IMR-90 (cell line): ENCODE measurements at regions not wholly inside any gene's neighbourhood (a gene's known extent, or its start where the extent isn't known, plus 50 kb on each side); places are given as distances from the start of the nearest gene placed in this dataset.

Experiments
- ATAC-seq: fragments of 200-7000 bp; cut with Tn5 transposase; 2 replicates; pipeline ENCODE4 v1.9.1; 2020; ENCODE audit warnings: low read depth, mild to moderate bottlenecking, moderate library complexity
- BruUV-seq: library from RNA; stranded (reverse); fragments of 400-500 nt; replicated peaks from 2 replicates; lab custom pipeline; 2021; lab: Mats Ljungman, UMichigan
- CTCF ChIA-PET: fragments of 300-600 bp; formaldehyde crosslinking; extraction: SDS; loops from one replicate; lab custom pipeline; 2021; ENCODE audit warnings: antibody characterized with exemption; lab: Yijun Ruan, JAX
- POLR2A ChIA-PET: fragments of 300-600 bp; sonication (Branson Sonifier 250); formaldehyde crosslinking; loops from one replicate; lab custom pipeline; 2022; ENCODE audit warnings: antibody characterized with exemption; ENCODE audit not compliant: unreplicated experiment; lab: Charles Lee
- DNase-seq: peaks from one replicate; pipeline ENCODE4 v3.0.0; 2013
- H2AFZ ChIP-seq: replicated peaks from 2 replicates; pipeline ENCODE3; 2013; ENCODE audit warnings: low read length, mild to moderate bottlenecking; ENCODE audit not compliant: poor library complexity
- H2AK5ac ChIP-seq: 2 replicates; pipeline ENCODE4 v1.6.1; 2013; ENCODE audit warnings: low read depth, low read length, inconsistent platforms
- H2AK9ac ChIP-seq: replicated peaks from 2 replicates; pipeline ENCODE3; 2013; ENCODE audit warnings: mild to moderate bottlenecking, low read depth, low read length, moderate library complexity; ENCODE audit not compliant: poor library complexity
- H2BK120ac ChIP-seq: 2 replicates; pipeline ENCODE4 v1.6.1; 2013; ENCODE audit warnings: low read depth, low read length, inconsistent platforms
- H2BK15ac ChIP-seq: 3 replicates; pipeline ENCODE4 v1.6.1; 2013; ENCODE audit warnings: low read depth, low read length, inconsistent platforms
- H2BK20ac ChIP-seq: 2 replicates; pipeline ENCODE4 v1.6.1; 2013; ENCODE audit warnings: low read depth, mild to moderate bottlenecking, inconsistent platforms, low read length, moderate library complexity
- H2BK5ac ChIP-seq: 2 replicates; pipeline ENCODE4 v1.6.1; 2013; ENCODE audit warnings: mild to moderate bottlenecking, low read depth, low read length, inconsistent platforms; ENCODE audit not compliant: poor library complexity, severe bottlenecking
- H3K14ac ChIP-seq: replicated peaks from 2 replicates; pipeline ENCODE4 v1.6.1; 2013; ENCODE audit warnings: low read depth, low read length, inconsistent platforms
- H3K18ac ChIP-seq: 2 replicates; pipeline ENCODE4 v1.6.1; 2013; ENCODE audit warnings: low read depth, low read length, control low read depth
- H3K23ac ChIP-seq: 2 replicates; pipeline ENCODE4 v1.6.1; 2013; ENCODE audit warnings: low read depth, low read length, inconsistent platforms
- H3K27ac ChIP-seq: 2 replicates; pipeline ENCODE4 v1.5.1; 2013; ENCODE audit warnings: mild to moderate bottlenecking, control low read depth, low read length; ENCODE audit not compliant: insufficient read depth
- H3K27me3 ChIP-seq: 2 replicates; pipeline ENCODE4 v1.6.1; 2013; ENCODE audit warnings: low read length; ENCODE audit not compliant: control insufficient read depth, insufficient read depth
- H3K36me3 ChIP-seq: 2 replicates; pipeline ENCODE4 v1.6.1; 2013; ENCODE audit warnings: low read length, mixed read lengths; ENCODE audit not compliant: control insufficient read depth, insufficient read depth
- H3K4ac ChIP-seq: 2 replicates; pipeline ENCODE4 v1.6.1; 2013; ENCODE audit warnings: low read depth, low read length, inconsistent platforms
- H3K4me1 ChIP-seq: 2 replicates; pipeline ENCODE4 v1.6.1; 2013; ENCODE audit warnings: low read length, mixed read lengths; ENCODE audit not compliant: control insufficient read depth, insufficient read depth
- H3K4me2 ChIP-seq: 2 replicates; pipeline ENCODE4 v1.6.1; 2013; ENCODE audit warnings: low read depth, mild to moderate bottlenecking, control low read depth, low read length, moderate library complexity
- H3K4me3 ChIP-seq: 2 replicates; pipeline ENCODE4 v1.5.1; 2013; ENCODE audit warnings: low read depth, mild to moderate bottlenecking, control low read depth, low read length, moderate library complexity; ENCODE audit not compliant: insufficient read depth
- H3K56ac ChIP-seq: 2 replicates; pipeline ENCODE4 v1.6.1; 2013; ENCODE audit warnings: low read length, inconsistent platforms; ENCODE audit not compliant: insufficient read depth; ENCODE audit errors: extremely low read depth
- H3K79me1 ChIP-seq, 2 experiments: 2 replicates each; pipeline ENCODE4 v1.6.1; 2013; ENCODE audit warnings: low read length in 2 of 2, inconsistent platforms in 1 of 2, low read depth in 1 of 2
- H3K9ac ChIP-seq: 2 replicates; pipeline ENCODE4 v1.6.1; 2013; ENCODE audit warnings: low read depth, low read length, control low read depth
- H3K9me1 ChIP-seq: 2 replicates; pipeline ENCODE4 v1.6.1; 2013; ENCODE audit warnings: low read length, inconsistent platforms; ENCODE audit not compliant: insufficient read depth
- H3K9me3 ChIP-seq: 2 replicates; pipeline ENCODE4 v1.6.1; 2013; ENCODE audit warnings: low read length; ENCODE audit not compliant: control insufficient read depth, insufficient read depth
- H4K20me1 ChIP-seq: 2 replicates; pipeline ENCODE4 v1.6.1; 2013; ENCODE audit warnings: low read length, inconsistent platforms; ENCODE audit not compliant: insufficient read depth
- H4K5ac ChIP-seq: 2 replicates; pipeline ENCODE4 v1.6.1; 2013; ENCODE audit warnings: mild to moderate bottlenecking, low read depth, low read length, control low read depth
- H4K8ac ChIP-seq, 2 experiments: 2 replicates each; pipeline ENCODE4 v1.6.1; 2013; ENCODE audit warnings: low read depth in 2 of 2, low read length in 2 of 2, control low read depth in 1 of 2, inconsistent platforms in 1 of 2
- H4K91ac ChIP-seq: 2 replicates; pipeline ENCODE4 v1.6.1; 2013; ENCODE audit warnings: low read depth, low read length, inconsistent platforms; ENCODE audit not compliant: insufficient read depth
- BHLHE40 ChIP-seq: fragments of 150-350 bp; IDR thresholded peaks from 2 replicates; pipeline ENCODE4 v1.6.1; 2016; ENCODE audit warnings: mild to moderate bottlenecking, low read depth, low read length
- CEBPB ChIP-seq: IDR thresholded peaks from 2 replicates; pipeline ENCODE4 v1.6.1; 2012; ENCODE audit warnings: low read depth, low read length, improper control_type of control experiment
- CHD1 ChIP-seq: IDR thresholded peaks from 2 replicates; pipeline ENCODE4 v1.6.1; 2012; ENCODE audit warnings: low read depth, low read length, improper control_type of control experiment
- ELK1 ChIP-seq: fragments of 150-350 bp; IDR thresholded peaks from 2 replicates; pipeline ENCODE4 v1.6.1; 2016; ENCODE audit warnings: low read depth, mild to moderate bottlenecking, low read length, moderate library complexity, borderline replicate concordance
- FOS ChIP-seq: fragments of 150-350 bp; IDR thresholded peaks from 2 replicates; pipeline ENCODE4 v1.6.1; 2016; ENCODE audit warnings: low read depth, low read length
- MAFK ChIP-seq: IDR thresholded peaks from 2 replicates; pipeline ENCODE4 v1.6.1; 2012; ENCODE audit warnings: low read depth, low read length, improper control_type of control experiment
- MAZ ChIP-seq: IDR thresholded peaks from 2 replicates; pipeline ENCODE4 v1.6.1; 2012; ENCODE audit warnings: low read depth, mild to moderate bottlenecking, low read length, improper control_type of control experiment, moderate library complexity, borderline replicate concordance
- MXI1 ChIP-seq: IDR thresholded peaks from 2 replicates; pipeline ENCODE4 v1.6.1; 2012; ENCODE audit warnings: low read depth, mild to moderate bottlenecking, low read length, moderate library complexity, borderline replicate concordance
- NFE2L2 ChIP-seq: fragments of 150-350 bp; IDR thresholded peaks from 2 replicates; pipeline ENCODE4 v1.6.1; 2016; ENCODE audit warnings: low read depth, mild to moderate bottlenecking, low read length
- POLR2A ChIP-seq: IDR thresholded peaks from 2 replicates; pipeline ENCODE4 v1.6.1; 2012; ENCODE audit warnings: mild to moderate bottlenecking, low read depth, low read length
- RAD21 ChIP-seq: IDR thresholded peaks from 2 replicates; pipeline ENCODE4 v1.6.1; 2012; ENCODE audit warnings: low read length, improper control_type of control experiment
- RCOR1 ChIP-seq: IDR thresholded peaks from 2 replicates; pipeline ENCODE4 v1.6.1; 2012; ENCODE audit warnings: mild to moderate bottlenecking, low read length, improper control_type of control experiment; ENCODE audit not compliant: insufficient replicate concordance
- RFX5 ChIP-seq: IDR thresholded peaks from 2 replicates; pipeline ENCODE4 v1.8.0; 2012; ENCODE audit warnings: low read depth, mild to moderate bottlenecking, low read length, moderate library complexity
- SMC3 ChIP-seq: fragments of 150-350 bp; IDR thresholded peaks from 2 replicates; pipeline ENCODE4 v1.6.1; 2016; ENCODE audit warnings: low read depth, mild to moderate bottlenecking, antibody characterized with exemption, low read length, moderate library complexity
- WGBS, 2 experiments: methylation state at CpG; one replicate each; pipeline versions ENCODE4 v1.1.5 to v1.1.7; 2013; ENCODE audit warnings: missing lambda C conversion rate in 2 of 2; ENCODE audit not compliant: insufficient read length in 1 of 2; ENCODE audit errors: extremely low coverage in 2 of 2; 5-methylcytosine and 5-hydroxymethylcytosine counted together
- dilution Hi-C: fragments of 300-500 bp; cut with HindIII; formaldehyde crosslinking; loops from one replicate; pipeline ENCODE4 v1.14.3; 2018; ENCODE audit warnings: low sequenced_read_pairs; ENCODE audit not compliant: unreplicated experiment
- in situ Hi-C: fragments of 300-500 bp; cut with MboI; formaldehyde crosslinking; loops from 3 replicates; pipeline ENCODE4 v1.14.3; 2019; ENCODE audit warnings: low sequenced_read_pairs, inconsistent platforms, mixed read lengths
- intact Hi-C: fragments of 100-400 bp; cut with micrococcal nuclease; formaldehyde crosslinking; loops from 2 replicates; pipeline ENCODE4 v1.10.0; 2022
- TF ChIP-seq, protein P1 (sequence below): conservative IDR thresholded peaks from 2 replicates; pipeline ENCODE4 v1.5.1; 2012; ENCODE audit warnings: mild to moderate bottlenecking, low read depth, low read length, improper control_type of control experiment
- TF ChIP-seq, protein P2 (sequence below): fragments of 150-350 bp; IDR thresholded peaks from 2 replicates; pipeline ENCODE4 v1.6.1; 2017; ENCODE audit warnings: mild to moderate bottlenecking, antibody characterized with exemption, low read length, low read depth

GRCh38 chr4:114384629-114385028 is 214.0 kb upstream of the UGT8 start:
- dilution Hi-C loops: no loop called here
- Histone ChIP-seq H3K36me3 (no peaks in the 10 kb centered on the region), H2AK5ac (no peak overlapping the region), H3K9me1 (peaks cover 14% of the 10 kb centered on the region), H3K56ac (no peak overlapping the region), H4K20me1 (no peaks in the 10 kb centered on the region), H3K9ac (no peak overlapping the region), H3K27ac (no peak overlapping the region), H3K4me2 (no peak overlapping the region), H2BK5ac (no peak overlapping the region), H3K9me3 (no peaks in the 10 kb centered on the region), H3K4ac (no peak overlapping the region), H2AFZ (no peak overlapping the region), H3K79me1 (no peaks in the 10 kb centered on the region), H3K4me3 (no peak overlapping the region), H2BK15ac (no peak overlapping the region), H3K14ac (no peak overlapping the region), H3K23ac (no peak overlapping the region), H4K8ac (no peak overlapping the region), H2AK9ac (no peak overlapping the region), H3K18ac (no peak overlapping the region), H2BK20ac (no peak overlapping the region), H3K27me3 (peaks cover 11% of the 10 kb centered on the region), H4K5ac (no peak overlapping the region), H2BK120ac (no peak overlapping the region), H4K91ac (no peak overlapping the region), H3K4me1 (peaks cover 4% of the 10 kb centered on the region; the same call in 1 of the 2 replicates)
- ATAC-seq (0 out of 2 replicates have a peak, but pooled peaks have one; percentile 37), DNase-seq (peak; percentile 77)
- intact Hi-C loops: loop anchor here (1.0 to 5.0 kb wide), 5 partner anchors 624 to 1106 kb away; partner anchors contain the start of gene CAMK2D
- WGBS, 2 experiments: no CpG with 5 or more reads among the region's 4 CpGs
- ChIA-PET POLR2A (no interaction called here), CTCF (interaction anchor here (0.6 to 0.8 kb wide), 11 partner anchors 169 to 1967 kb away, joined by 3 to 7 read pairs (median 3); no protein-coding TSS in a partner anchor)
- TF ChIP-seq RCOR1: no peak
- no peak for TF ChIP-seq POLR2A
- no peak for TF ChIP-seq MAZ
- TF ChIP-seq BHLHE40: no peak
- no peak for TF ChIP-seq MAFK
- TF ChIP-seq SMC3: peak; percentile 65
- TF ChIP-seq, protein P1, sequence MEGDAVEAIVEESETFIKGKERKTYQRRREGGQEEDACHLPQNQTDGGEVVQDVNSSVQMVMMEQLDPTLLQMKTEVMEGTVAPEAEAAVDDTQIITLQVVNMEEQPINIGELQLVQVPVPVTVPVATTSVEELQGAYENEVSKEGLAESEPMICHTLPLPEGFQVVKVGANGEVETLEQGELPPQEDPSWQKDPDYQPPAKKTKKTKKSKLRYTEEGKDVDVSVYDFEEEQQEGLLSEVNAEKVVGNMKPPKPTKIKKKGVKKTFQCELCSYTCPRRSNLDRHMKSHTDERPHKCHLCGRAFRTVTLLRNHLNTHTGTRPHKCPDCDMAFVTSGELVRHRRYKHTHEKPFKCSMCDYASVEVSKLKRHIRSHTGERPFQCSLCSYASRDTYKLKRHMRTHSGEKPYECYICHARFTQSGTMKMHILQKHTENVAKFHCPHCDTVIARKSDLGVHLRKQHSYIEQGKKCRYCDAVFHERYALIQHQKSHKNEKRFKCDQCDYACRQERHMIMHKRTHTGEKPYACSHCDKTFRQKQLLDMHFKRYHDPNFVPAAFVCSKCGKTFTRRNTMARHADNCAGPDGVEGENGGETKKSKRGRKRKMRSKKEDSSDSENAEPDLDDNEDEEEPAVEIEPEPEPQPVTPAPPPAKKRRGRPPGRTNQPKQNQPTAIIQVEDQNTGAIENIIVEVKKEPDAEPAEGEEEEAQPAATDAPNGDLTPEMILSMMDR: peak; percentile 75
- TF ChIP-seq MXI1: no peak
- no peak for TF ChIP-seq ELK1
- TF ChIP-seq FOS: no peak
- no peak for TF ChIP-seq RFX5
- TF ChIP-seq, protein P2, sequence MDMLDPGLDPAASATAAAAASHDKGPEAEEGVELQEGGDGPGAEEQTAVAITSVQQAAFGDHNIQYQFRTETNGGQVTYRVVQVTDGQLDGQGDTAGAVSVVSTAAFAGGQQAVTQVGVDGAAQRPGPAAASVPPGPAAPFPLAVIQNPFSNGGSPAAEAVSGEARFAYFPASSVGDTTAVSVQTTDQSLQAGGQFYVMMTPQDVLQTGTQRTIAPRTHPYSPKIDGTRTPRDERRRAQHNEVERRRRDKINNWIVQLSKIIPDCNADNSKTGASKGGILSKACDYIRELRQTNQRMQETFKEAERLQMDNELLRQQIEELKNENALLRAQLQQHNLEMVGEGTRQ: no peak
- TF ChIP-seq CHD1: no peak
- no peak for TF ChIP-seq CEBPB
- TF ChIP-seq RAD21: peak; percentile 79
- no peak for TF ChIP-seq NFE2L2
- BruUV-seq: no TSS peak
- in situ Hi-C loops: loop anchor here (5.0 to 25.0 kb wide), 4 partner anchors 407 to 1097 kb away; partner anchors contain the start of gene ARSJ
